Endothelial cell of umbilical vein (primary cell): ENCODE measurements at regions not wholly inside any gene's neighbourhood (a gene's known extent, or its start where the extent isn't known, plus 50 kb on each side); places are given as distances from the start of the nearest gene placed in this dataset.
"Not testable (repeated sequence)": the region's sequence is repeated elsewhere in the genome, so short reads cannot be mapped to it uniquely, and the experiment has no call there.

ENCODE experiments used
- BruUV-seq: library from RNA; stranded (reverse); fragments of 400-500 nt; replicated peaks from 2 replicates; lab custom pipeline; 2021; lab: Mats Ljungman, UMichigan
- CTCF ChIA-PET: fragments of 300-600, 350-600 bp; sonication (Branson Sonifier 250); formaldehyde crosslinking; loops from one replicate; lab custom pipeline; 2021; ENCODE audit warnings: antibody characterized with exemption, inconsistent platforms; lab: Charles Lee
- POLR2A ChIA-PET: fragments of 300-600, 350-600 bp; sonication (Branson Sonifier 250); formaldehyde crosslinking; loops from one replicate; lab custom pipeline; 2021; ENCODE audit warnings: antibody characterized with exemption, inconsistent platforms; lab: Charles Lee
- DNase-seq: peaks from one replicate; pipeline ENCODE4 v3.0.0-alpha.2; 2011; ENCODE audit warnings: low read depth, low spot score
- FAIRE-seq: peaks from 2 replicates; lab custom pipeline; 2011; peaks lifted over from hg19 to GRCh38; lab: Jason Lieb, UNC
- H2AFZ ChIP-seq: 2 replicates; pipeline ENCODE4 v1.6.0; 2012; ENCODE audit warnings: low read depth, low read length, control low read depth, inconsistent platforms
- H3K27ac ChIP-seq: 2 replicates; pipeline ENCODE4 v1.5.1; 2011; ENCODE audit warnings: low read depth, mild to moderate bottlenecking, control low read depth, low read length, moderate library complexity; ENCODE audit not compliant: insufficient read depth
- H3K27me3 ChIP-seq, 2 experiments: 2 replicates each; pipeline versions ENCODE4 v1.6.0 to v1.6.1; 2011; ENCODE audit warnings: low read length in 2 of 2, mixed read lengths in 1 of 2; ENCODE audit not compliant: control insufficient read depth in 2 of 2, insufficient read depth in 2 of 2
- H3K36me3 ChIP-seq, 2 experiments: 2 replicates in 1 of 2; 3 replicates in 1 of 2; pipeline ENCODE4 v1.5.1; 2011; ENCODE audit warnings: low read length in 2 of 2, mild to moderate bottlenecking in 1 of 2, moderate library complexity in 1 of 2; ENCODE audit not compliant: control insufficient read depth in 2 of 2, insufficient read depth in 2 of 2; ENCODE audit errors: extremely low read depth in 1 of 2
- H3K4me1 ChIP-seq: 3 replicates; pipeline ENCODE4 v1.5.1; 2011; ENCODE audit warnings: mild to moderate bottlenecking, low read length; ENCODE audit not compliant: control insufficient read depth, insufficient read depth; ENCODE audit errors: extremely low read depth
- H3K4me2 ChIP-seq: 2 replicates; pipeline ENCODE4 v1.6.1; 2011; ENCODE audit warnings: low read length, control low read depth, mixed read lengths; ENCODE audit not compliant: insufficient read depth
- H3K4me3 ChIP-seq, 3 experiments: fragments of 200-600 bp in 1 of 3; sonication (generic), shearing (Covaris generic) in 1 of 3; replicated peaks in 1 of 3; 2 replicates each; pipeline ENCODE4 v1.5.1; 2011 to 2016; ENCODE audit warnings: control low read depth in 3 of 3, low read length in 3 of 3, mild to moderate bottlenecking in 2 of 3, inconsistent platforms in 1 of 3, low read depth in 1 of 3, moderate library complexity in 1 of 3; ENCODE audit not compliant: insufficient read depth in 1 of 3
- H3K79me2 ChIP-seq: 2 replicates; pipeline ENCODE4 v1.6.0; 2012; ENCODE audit warnings: low read length, inconsistent platforms; ENCODE audit not compliant: control insufficient read depth, insufficient read depth
- H3K9ac ChIP-seq: replicated peaks from 2 replicates; pipeline ENCODE3; 2011; ENCODE audit warnings: low read length, control low read depth; ENCODE audit not compliant: insufficient read depth; ENCODE audit errors: extremely low read depth
- H3K9me1 ChIP-seq: replicated peaks from 3 replicates; pipeline ENCODE4 v1.6.0; 2011; ENCODE audit warnings: mild to moderate bottlenecking, low read length; ENCODE audit not compliant: control insufficient read depth, insufficient read depth; ENCODE audit errors: extremely low read depth
- H3K9me3 ChIP-seq: replicated peaks from 2 replicates; pipeline ENCODE4 v1.5.1; 2012; ENCODE audit warnings: low read length, inconsistent platforms; ENCODE audit not compliant: control insufficient read depth, insufficient read depth
- H4K20me1 ChIP-seq: replicated peaks from 2 replicates; pipeline ENCODE3; 2011; ENCODE audit warnings: mild to moderate bottlenecking, low read length; ENCODE audit not compliant: control insufficient read depth, insufficient read depth; ENCODE audit errors: extremely low read depth
- dilution Hi-C: fragments of 300-500 bp; cut with MboI; formaldehyde crosslinking; loops from one replicate; pipeline ENCODE4 v1.15.0; 2019; ENCODE audit warnings: low sequenced_read_pairs; ENCODE audit not compliant: extremely low pct_ligation_motif_present
- intact Hi-C: fragments of 100-400 bp; cut with micrococcal nuclease; formaldehyde crosslinking; loops from one replicate; pipeline ENCODE4 v1.10.0; 2022

GRCh38 chr6:152436-152835 lies 139.9 kb upstream of the DUSP22 start:
- CTCF ChIA-PET, BruUV-seq, H3K79me2 ChIP-seq, H3K27ac ChIP-seq, POLR2A ChIA-PET, dilution Hi-C loops, DNase-seq, H3K9me3 ChIP-seq, H3K9ac ChIP-seq, H3K9me1 ChIP-seq, H3K4me3 ChIP-seq, H3K36me3 ChIP-seq, intact Hi-C loops, H3K4me1 ChIP-seq, H2AFZ ChIP-seq, H3K4me2 ChIP-seq, H4K20me1 ChIP-seq, H3K27me3 ChIP-seq, FAIRE-seq: not testable (repeated sequence)

GRCh38 chr6:153026-153425 lies 139.3 kb upstream of the DUSP22 start:
- intact Hi-C loops, H2AFZ ChIP-seq: not testable (repeated sequence)

DNA sequence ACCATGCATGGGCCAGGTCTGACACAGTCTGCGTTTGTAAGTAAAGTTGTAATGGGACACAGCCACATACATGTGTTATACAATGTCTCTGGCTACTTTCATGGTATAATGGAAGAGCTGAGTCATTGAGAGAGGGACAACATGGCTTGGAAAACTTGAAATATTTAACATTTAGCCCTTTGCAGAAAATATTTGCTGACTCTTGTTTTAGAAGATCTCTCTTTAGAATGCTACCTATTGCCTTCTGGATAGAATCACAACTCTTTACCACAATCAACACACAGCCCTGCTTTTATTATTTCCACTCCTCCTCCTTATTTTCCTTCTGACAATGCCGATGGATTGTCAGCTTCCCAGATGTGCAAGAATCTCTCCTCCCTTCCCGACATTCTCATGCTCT lies 138.4 kb upstream of the DUSP22 start:
- POLR2A ChIA-PET, H3K27ac ChIP-seq, H4K20me1 ChIP-seq, dilution Hi-C loops, intact Hi-C loops, H3K4me2 ChIP-seq, H2AFZ ChIP-seq, H3K4me3 ChIP-seq, H3K9me3 ChIP-seq, H3K4me1 ChIP-seq, BruUV-seq, H3K79me2 ChIP-seq, H3K9me1 ChIP-seq, CTCF ChIA-PET, FAIRE-seq, H3K36me3 ChIP-seq, H3K9ac ChIP-seq, H3K27me3 ChIP-seq, DNase-seq: not testable (repeated sequence)

More at GRCh38 chr6:153026-153425, 139.3 kb upstream of the DUSP22 start:
- H3K9me1 ChIP-seq, H3K9ac ChIP-seq, H3K27me3 ChIP-seq, BruUV-seq, H4K20me1 ChIP-seq, DNase-seq, H3K36me3 ChIP-seq, H3K4me3 ChIP-seq, FAIRE-seq, H3K4me2 ChIP-seq, H3K27ac ChIP-seq, dilution Hi-C loops, H3K79me2 ChIP-seq, H3K9me3 ChIP-seq, H3K4me1 ChIP-seq, POLR2A ChIA-PET, CTCF ChIA-PET: not testable (repeated sequence)

DNA sequence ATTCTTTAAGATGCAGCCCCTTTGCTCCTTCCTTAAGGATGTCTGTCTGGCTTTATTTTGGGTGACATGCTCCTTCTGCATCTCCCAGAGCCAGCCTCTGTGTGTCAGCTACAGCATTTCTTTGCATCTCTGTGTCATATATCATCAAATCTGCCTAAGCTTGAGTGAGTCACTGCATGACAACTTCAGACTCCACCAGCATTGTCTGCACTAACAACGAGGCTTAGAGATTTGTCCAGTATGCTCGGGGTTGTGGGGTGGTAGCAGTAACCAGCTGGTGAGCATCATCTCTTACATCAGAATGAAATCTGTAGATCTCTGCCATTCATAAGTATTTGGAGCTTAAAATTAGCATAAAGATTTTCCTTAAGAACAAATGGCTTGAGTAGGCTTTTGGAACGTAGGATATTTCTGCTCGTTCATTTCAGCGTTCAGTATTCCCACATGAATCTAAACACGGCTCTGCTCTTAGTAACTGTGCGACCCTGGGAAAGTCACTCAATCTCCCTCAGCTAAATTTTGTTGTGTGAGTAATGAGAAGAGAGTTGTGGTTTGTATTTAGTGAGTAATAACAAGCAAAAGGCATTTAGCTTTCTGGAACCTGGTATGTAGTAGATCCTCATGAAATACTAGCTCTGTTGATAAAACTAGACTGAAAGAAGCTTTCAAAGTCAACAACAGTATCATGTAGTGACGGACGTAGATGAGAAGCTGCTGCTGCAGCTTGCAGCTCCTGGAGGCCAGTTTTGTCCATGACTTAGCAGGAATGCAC lies 137.8 kb upstream of the DUSP22 start:
- POLR2A ChIA-PET, H3K79me2 ChIP-seq, H3K27me3 ChIP-seq, H3K36me3 ChIP-seq, BruUV-seq, H2AFZ ChIP-seq, H3K9ac ChIP-seq, H3K9me1 ChIP-seq, H3K4me1 ChIP-seq, H3K4me2 ChIP-seq, H4K20me1 ChIP-seq, CTCF ChIA-PET, H3K9me3 ChIP-seq, H3K4me3 ChIP-seq, intact Hi-C loops, dilution Hi-C loops, DNase-seq, H3K27ac ChIP-seq, FAIRE-seq: not testable (repeated sequence)
